Spleen (tissue), 7 donors: ENCODE measurements at regions not wholly inside any gene's neighbourhood (a gene's known extent, or its start where the extent isn't known, plus 50 kb on each side); places are given as distances from the start of the nearest gene placed in this dataset.

Source experiments
- CTCF ChIP-seq, 11 experiments: fragments of 200-600 bp in 7 of 11; fragments of 450-650 bp in 4 of 11; sonication (generic) in 4 of 11; IDR thresholded peaks in 8 of 11; conservative IDR thresholded peaks in 3 of 11; 1 replicate in 7 of 11; 2 replicates in 4 of 11; pipeline versions ENCODE4 v1.4.0 to v1.8.0; 2016 to 2021; ENCODE audit warnings: antibody characterized with exemption in 11 of 11, inconsistent platforms in 4 of 11, mild to moderate bottlenecking in 1 of 11
- POLR2A ChIP-seq, 3 donors: fragments of 450-650 bp; IDR thresholded peaks; one replicate each; pipeline ENCODE4 v1.5.1; 2017; ENCODE audit warnings: antibody characterized with exemption in 3 of 3, mild to moderate bottlenecking in 1 of 3
- POLR2AphosphoS5 ChIP-seq, 3 donors: sonication (generic); formaldehyde crosslinking; IDR thresholded peaks; one replicate each; pipeline ENCODE4 v1.5.1; 2017; ENCODE audit warnings: antibody characterized with exemption in 3 of 3
- donor health status: DM: no; HTN: no; CAD: no; lungs with moderate emphysema.
- donor health status: DM: no; HTN: no; CAD: no.
- donor health status: DM: no; HTN: no; CAD: no.

DNA sequence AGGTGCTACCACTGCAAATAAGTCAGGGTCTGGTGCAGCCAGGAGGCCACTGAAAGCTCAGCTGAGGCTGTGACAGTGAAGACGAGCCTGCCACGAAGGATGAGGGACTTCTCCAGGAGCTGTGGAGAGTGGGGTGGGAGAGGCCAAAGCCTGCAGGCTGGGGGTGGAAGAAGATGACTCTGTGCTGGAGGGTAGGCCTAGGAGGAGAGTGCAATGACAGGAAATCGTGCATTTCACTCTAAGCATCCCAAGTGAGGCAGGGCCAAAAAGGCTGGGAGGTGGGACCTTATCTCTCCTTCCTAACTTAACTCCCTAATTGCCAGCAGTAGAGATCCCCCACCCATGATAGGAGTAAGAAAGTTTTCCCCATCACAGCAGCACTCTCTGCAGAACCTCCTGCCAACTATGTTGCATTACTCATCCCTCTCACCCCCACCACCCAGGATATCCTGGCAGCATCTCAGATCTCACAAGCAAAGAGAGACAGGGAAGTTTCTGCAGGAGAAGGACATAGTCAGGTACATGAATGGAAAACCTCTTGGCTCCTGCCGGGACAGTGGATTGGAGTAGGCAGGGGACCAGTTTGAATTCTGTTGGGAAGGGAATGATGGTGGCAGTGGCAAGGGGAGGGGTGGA lies 466.2 kb downstream of the CDH26 start:
- TF ChIP-seq POLR2AphosphoS5 (IDR thresholded peaks at IDR 0.05) (no peak), CTCF (IDR thresholded peaks at IDR 0.05 in 8 of 11, conservative IDR thresholded peaks at IDR 0.05 in 3 of 11) (no peak), POLR2A (IDR thresholded peaks at IDR 0.05) (no peak)
